ENCODE measurements at regions not wholly inside any gene's neighbourhood (a gene's known extent, or its start where the extent isn't known, plus 50 kb on each side); places are given as distances from the start of the nearest gene placed in this dataset.

DNA sequence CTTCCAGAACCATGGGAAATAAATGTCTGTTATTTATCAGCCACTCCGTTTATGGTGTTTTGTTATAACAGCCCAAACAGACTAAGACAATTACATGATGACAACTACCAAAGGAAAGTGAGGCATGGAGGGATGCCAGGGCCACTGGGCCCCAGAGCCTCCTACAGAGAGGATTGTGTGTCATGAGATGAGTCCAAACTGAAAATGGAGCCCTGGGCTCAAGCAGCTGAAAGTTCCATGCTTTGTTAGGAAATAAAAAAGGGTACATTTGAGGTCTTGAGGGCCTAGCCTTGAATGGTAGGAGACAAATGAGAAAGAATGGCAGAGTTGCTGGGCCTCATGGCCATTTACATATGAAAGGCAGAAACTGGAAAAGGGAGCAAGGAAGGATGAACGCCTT, 586.5 kb downstream of the CETN3 start:
- TF ChIP-seq, protein P1, sequence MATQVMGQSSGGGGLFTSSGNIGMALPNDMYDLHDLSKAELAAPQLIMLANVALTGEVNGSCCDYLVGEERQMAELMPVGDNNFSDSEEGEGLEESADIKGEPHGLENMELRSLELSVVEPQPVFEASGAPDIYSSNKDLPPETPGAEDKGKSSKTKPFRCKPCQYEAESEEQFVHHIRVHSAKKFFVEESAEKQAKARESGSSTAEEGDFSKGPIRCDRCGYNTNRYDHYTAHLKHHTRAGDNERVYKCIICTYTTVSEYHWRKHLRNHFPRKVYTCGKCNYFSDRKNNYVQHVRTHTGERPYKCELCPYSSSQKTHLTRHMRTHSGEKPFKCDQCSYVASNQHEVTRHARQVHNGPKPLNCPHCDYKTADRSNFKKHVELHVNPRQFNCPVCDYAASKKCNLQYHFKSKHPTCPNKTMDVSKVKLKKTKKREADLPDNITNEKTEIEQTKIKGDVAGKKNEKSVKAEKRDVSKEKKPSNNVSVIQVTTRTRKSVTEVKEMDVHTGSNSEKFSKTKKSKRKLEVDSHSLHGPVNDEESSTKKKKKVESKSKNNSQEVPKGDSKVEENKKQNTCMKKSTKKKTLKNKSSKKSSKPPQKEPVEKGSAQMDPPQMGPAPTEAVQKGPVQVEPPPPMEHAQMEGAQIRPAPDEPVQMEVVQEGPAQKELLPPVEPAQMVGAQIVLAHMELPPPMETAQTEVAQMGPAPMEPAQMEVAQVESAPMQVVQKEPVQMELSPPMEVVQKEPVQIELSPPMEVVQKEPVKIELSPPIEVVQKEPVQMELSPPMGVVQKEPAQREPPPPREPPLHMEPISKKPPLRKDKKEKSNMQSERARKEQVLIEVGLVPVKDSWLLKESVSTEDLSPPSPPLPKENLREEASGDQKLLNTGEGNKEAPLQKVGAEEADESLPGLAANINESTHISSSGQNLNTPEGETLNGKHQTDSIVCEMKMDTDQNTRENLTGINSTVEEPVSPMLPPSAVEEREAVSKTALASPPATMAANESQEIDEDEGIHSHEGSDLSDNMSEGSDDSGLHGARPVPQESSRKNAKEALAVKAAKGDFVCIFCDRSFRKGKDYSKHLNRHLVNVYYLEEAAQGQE (IDR thresholded peaks at IDR 0.05; ENCODE audit: borderline replicate concordance): no peak
- no peak for TF ChIP-seq POLR2AphosphoS5 (IDR thresholded peaks at IDR 0.05)
- TF ChIP-seq, protein P2, sequence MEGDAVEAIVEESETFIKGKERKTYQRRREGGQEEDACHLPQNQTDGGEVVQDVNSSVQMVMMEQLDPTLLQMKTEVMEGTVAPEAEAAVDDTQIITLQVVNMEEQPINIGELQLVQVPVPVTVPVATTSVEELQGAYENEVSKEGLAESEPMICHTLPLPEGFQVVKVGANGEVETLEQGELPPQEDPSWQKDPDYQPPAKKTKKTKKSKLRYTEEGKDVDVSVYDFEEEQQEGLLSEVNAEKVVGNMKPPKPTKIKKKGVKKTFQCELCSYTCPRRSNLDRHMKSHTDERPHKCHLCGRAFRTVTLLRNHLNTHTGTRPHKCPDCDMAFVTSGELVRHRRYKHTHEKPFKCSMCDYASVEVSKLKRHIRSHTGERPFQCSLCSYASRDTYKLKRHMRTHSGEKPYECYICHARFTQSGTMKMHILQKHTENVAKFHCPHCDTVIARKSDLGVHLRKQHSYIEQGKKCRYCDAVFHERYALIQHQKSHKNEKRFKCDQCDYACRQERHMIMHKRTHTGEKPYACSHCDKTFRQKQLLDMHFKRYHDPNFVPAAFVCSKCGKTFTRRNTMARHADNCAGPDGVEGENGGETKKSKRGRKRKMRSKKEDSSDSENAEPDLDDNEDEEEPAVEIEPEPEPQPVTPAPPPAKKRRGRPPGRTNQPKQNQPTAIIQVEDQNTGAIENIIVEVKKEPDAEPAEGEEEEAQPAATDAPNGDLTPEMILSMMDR (IDR thresholded peaks at IDR 0.05; ENCODE audit: poor library complexity, severe bottlenecking): no peak
- no peak for TF ChIP-seq EZH2 (IDR thresholded peaks at IDR 0.05; ENCODE audit: borderline replicate concordance, insufficient read depth, low read length, poor library complexity, severe bottlenecking)
- no peak for TF ChIP-seq SMC3 (conservative IDR thresholded peaks at IDR 0.05; ENCODE audit: poor library complexity)
- TF ChIP-seq RAD21 (conservative IDR thresholded peaks at IDR 0.05): no peak
- TF ChIP-seq EP300 (conservative IDR thresholded peaks at IDR 0.05; ENCODE audit: poor library complexity, severe bottlenecking): no peak

Measured in neural cell (in vitro differentiated cells).